HEK293T (cell line): ENCODE measurements at regions not wholly inside any gene's neighbourhood (a gene's known extent, or its start where the extent isn't known, plus 50 kb on each side); places are given as distances from the start of the nearest gene placed in this dataset.
A peak's percentile ranks its signal among the peaks of the same experiment; 100 is the strongest.

Source experiments
- CTCF ChIA-PET: fragments of 350-600 bp; formaldehyde crosslinking; extraction: SDS; loops from one replicate; lab custom pipeline; 2021; ENCODE audit warnings: antibody characterized with exemption, inconsistent platforms; lab: Yijun Ruan, JAX
- POLR2A ChIA-PET: fragments of 350-600 bp; formaldehyde crosslinking; extraction: SDS; loops from one replicate; lab custom pipeline; 2020; ENCODE audit warnings: antibody characterized with exemption, inconsistent platforms; lab: Yijun Ruan, JAX
- DNase-seq: peaks from one replicate; pipeline ENCODE4 v3.0.0; 2012; ENCODE audit warnings: mixed read lengths; ENCODE audit errors: extremely low spot score
- ARNT ChIP-seq: fragments of 450-650 bp; IDR thresholded peaks from 2 replicates; pipeline ENCODE4 v1.6.1; 2017; ENCODE audit warnings: mild to moderate bottlenecking
- BHLHE40 ChIP-seq: fragments of 450-650 bp; IDR thresholded peaks from 2 replicates; pipeline ENCODE4 v1.6.1; 2016; ENCODE audit warnings: mild to moderate bottlenecking, moderate library complexity, borderline replicate concordance
- CTBP1 ChIP-seq: fragments of 450-650 bp; IDR thresholded peaks from 2 replicates; pipeline ENCODE4 v1.6.1; 2016; ENCODE audit warnings: borderline replicate concordance
- ELF4 ChIP-seq: fragments of 450-650 bp; IDR thresholded peaks from 2 replicates; pipeline ENCODE4 v1.6.1; 2017; ENCODE audit warnings: antibody characterized with exemption
- FOXA1 ChIP-seq: fragments of 450-650 bp; IDR thresholded peaks from 2 replicates; pipeline ENCODE4 v1.6.1; 2016; ENCODE audit warnings: mild to moderate bottlenecking
- FOXK2 ChIP-seq: fragments of 450-650 bp; IDR thresholded peaks from 2 replicates; pipeline ENCODE4 v1.6.1; 2016; ENCODE audit warnings: mild to moderate bottlenecking
- FOXM1 ChIP-seq: fragments of 450-650 bp; IDR thresholded peaks from 2 replicates; pipeline ENCODE4 v1.6.1; 2017; ENCODE audit warnings: mild to moderate bottlenecking, borderline replicate concordance
- HDGF ChIP-seq: fragments of 450-650 bp; IDR thresholded peaks from 2 replicates; pipeline ENCODE4 v1.6.1; 2017; ENCODE audit warnings: antibody characterized with exemption, borderline replicate concordance
- L3MBTL2 ChIP-seq: fragments of 450-650 bp; conservative IDR thresholded peaks from 2 replicates; pipeline ENCODE4 v1.6.1; 2016; ENCODE audit warnings: mild to moderate bottlenecking
- LEF1 ChIP-seq: fragments of 450-650 bp; IDR thresholded peaks from 2 replicates; pipeline ENCODE4 v1.6.1; 2017; ENCODE audit warnings: mild to moderate bottlenecking, borderline replicate concordance
- NFRKB ChIP-seq: fragments of 450-650 bp; IDR thresholded peaks from 2 replicates; pipeline ENCODE4 v1.6.1; 2016; ENCODE audit warnings: mild to moderate bottlenecking, moderate library complexity
- PKNOX1 ChIP-seq: fragments of 450-650 bp; IDR thresholded peaks from 2 replicates; pipeline ENCODE4 v1.6.1; 2016
- SP1 ChIP-seq: fragments of 450-650 bp; IDR thresholded peaks from 2 replicates; pipeline ENCODE4 v1.6.1; 2017
- SUZ12 ChIP-seq: fragments of 450-650 bp; IDR thresholded peaks from 2 replicates; pipeline ENCODE4 v1.6.1; 2016; ENCODE audit warnings: mild to moderate bottlenecking
- TARDBP ChIP-seq: fragments of 450-650 bp; IDR thresholded peaks from 2 replicates; pipeline ENCODE4 v1.6.1; 2016
- ZNF384 ChIP-seq: fragments of 450-650 bp; IDR thresholded peaks from 2 replicates; pipeline ENCODE4 v1.6.1; 2016

- ChIA-PET POLR2A (no interaction called here), CTCF (no interaction called here)
- TF ChIP-seq SP1 (no peak), FOXK2 (no peak), FOXA1 (no peak), FOXM1 (no peak), TARDBP (no peak), L3MBTL2 (no peak), PKNOX1 (no peak), SUZ12 (no peak), BHLHE40 (no peak), ARNT (no peak), HDGF (no peak), ELF4 (no peak), NFRKB (no peak), ZNF384 (no peak), CTBP1 (no peak)
- DNase-seq = no peak
Measured at GRCh38 chr14:87304404-87304803, 688.6 kb downstream of the GALC start.

GRCh38 chr14:87286826-87287225 is 706.2 kb downstream of the GALC start:
- DNase-seq = no peak
- no peak for TF ChIP-seq FOXK2
- no peak for TF ChIP-seq SP1
- no peak for TF ChIP-seq NFRKB
- TF ChIP-seq BHLHE40 = no peak
- no peak for TF ChIP-seq FOXM1
- TF ChIP-seq L3MBTL2 = no peak
- ChIA-PET CTCF (no interaction called here), POLR2A (no interaction called here)

GRCh38 chr14:87286191-87286590 is 706.8 kb downstream of the GALC start:
- TF ChIP-seq CTBP1 (no peak), FOXM1 (no peak), ELF4 (no peak), PKNOX1 (no peak), NFRKB (no peak)
- POLR2A ChIA-PET = no interaction called here

GRCh38 chr14:87285506-87285905 is 707.5 kb downstream of the GALC start:
- DNase-seq = peak; percentile 3
- ChIA-PET CTCF (no interaction called here), POLR2A (no interaction called here)
- TF ChIP-seq L3MBTL2 (no peak), HDGF (no peak), ARNT (no peak)

More at GRCh38 chr14:87286191-87286590, 706.8 kb downstream of the GALC start:
- no peak for DNase-seq
- CTCF ChIA-PET = no interaction called here

- no peak for DNase-seq
- TF ChIP-seq HDGF (no peak), ELF4 (no peak), SP1 (no peak), ARNT (no peak), PKNOX1 (no peak), FOXA1 (no peak), NFRKB (no peak)
- ChIA-PET POLR2A (no interaction called here), CTCF (no interaction called here)
Measured at GRCh38 chr14:87283547-87283946, 709.4 kb downstream of the GALC start.

GRCh38 chr14:87282266-87282665 is 710.7 kb downstream of the GALC start:
- ChIA-PET POLR2A (no interaction called here), CTCF (no interaction called here)
- TF ChIP-seq FOXM1 = no peak
- no peak for TF ChIP-seq SUZ12
- no peak for TF ChIP-seq ELF4
- TF ChIP-seq BHLHE40 = no peak
- no peak for TF ChIP-seq L3MBTL2
- TF ChIP-seq NFRKB = no peak
- TF ChIP-seq ARNT = no peak
- DNase-seq = no peak

GRCh38 chr14:87278415-87278814 is 714.6 kb downstream of the GALC start:
- POLR2A ChIA-PET = no interaction called here
- DNase-seq = no peak
- TF ChIP-seq L3MBTL2 (no peak), NFRKB (no peak), FOXA1 (no peak), PKNOX1 (no peak), TARDBP (no peak), FOXM1 (no peak), ELF4 (no peak), FOXK2 (no peak), BHLHE40 (no peak), ZNF384 (no peak), HDGF (no peak), SP1 (no peak), ARNT (no peak), CTBP1 (no peak), SUZ12 (no peak), LEF1 (no peak)
- CTCF ChIA-PET = no interaction called here
